Osteocyte (in vitro differentiated cells): ENCODE measurements at regions not wholly inside any gene's neighbourhood (a gene's known extent, or its start where the extent isn't known, plus 50 kb on each side); places are given as distances from the start of the nearest gene placed in this dataset.

Source experiments
- DNase-seq: peaks from one replicate; pipeline ENCODE4 v3.0.0; 2021; ENCODE audit warnings: mixed read lengths; ENCODE audit not compliant: unreplicated experiment; ENCODE audit errors: extremely low spot score
- H3K27ac Mint-ChIP-seq: one replicate; pipeline ENCODE4 v1.8.0; 2021; ENCODE audit warnings: mild to moderate bottlenecking, mixed read lengths; ENCODE audit not compliant: unreplicated experiment
- H3K27me3 Mint-ChIP-seq: one replicate; pipeline ENCODE4 v1.8.0; 2021; ENCODE audit warnings: mixed read lengths; ENCODE audit not compliant: unreplicated experiment
- H3K36me3 Mint-ChIP-seq: one replicate; pipeline ENCODE4 v1.8.0; 2021; ENCODE audit warnings: mixed read lengths; ENCODE audit not compliant: unreplicated experiment
- H3K4me1 Mint-ChIP-seq: one replicate; pipeline ENCODE4 v1.8.0; 2021; ENCODE audit warnings: mixed read lengths; ENCODE audit not compliant: unreplicated experiment
- H3K4me3 Mint-ChIP-seq: one replicate; pipeline ENCODE4 v1.8.0; 2021; ENCODE audit warnings: mild to moderate bottlenecking, moderate library complexity, mixed read lengths; ENCODE audit not compliant: unreplicated experiment
- H3K9me3 Mint-ChIP-seq: one replicate; pipeline ENCODE4 v1.8.0; 2021; ENCODE audit warnings: mixed read lengths; ENCODE audit not compliant: unreplicated experiment
- TF ChIP-seq, protein P1 (sequence below): fragments of 200-600 bp; sonication (generic); IDR thresholded peaks from 2 replicates; pipeline ENCODE4 v1.5.0; 2021; ENCODE audit warnings: antibody characterized with exemption, mild to moderate bottlenecking, moderate library complexity

- no peaks in the 10 kb centered on the region for H3K36me3 Mint-ChIP-seq
- TF ChIP-seq, protein P1, sequence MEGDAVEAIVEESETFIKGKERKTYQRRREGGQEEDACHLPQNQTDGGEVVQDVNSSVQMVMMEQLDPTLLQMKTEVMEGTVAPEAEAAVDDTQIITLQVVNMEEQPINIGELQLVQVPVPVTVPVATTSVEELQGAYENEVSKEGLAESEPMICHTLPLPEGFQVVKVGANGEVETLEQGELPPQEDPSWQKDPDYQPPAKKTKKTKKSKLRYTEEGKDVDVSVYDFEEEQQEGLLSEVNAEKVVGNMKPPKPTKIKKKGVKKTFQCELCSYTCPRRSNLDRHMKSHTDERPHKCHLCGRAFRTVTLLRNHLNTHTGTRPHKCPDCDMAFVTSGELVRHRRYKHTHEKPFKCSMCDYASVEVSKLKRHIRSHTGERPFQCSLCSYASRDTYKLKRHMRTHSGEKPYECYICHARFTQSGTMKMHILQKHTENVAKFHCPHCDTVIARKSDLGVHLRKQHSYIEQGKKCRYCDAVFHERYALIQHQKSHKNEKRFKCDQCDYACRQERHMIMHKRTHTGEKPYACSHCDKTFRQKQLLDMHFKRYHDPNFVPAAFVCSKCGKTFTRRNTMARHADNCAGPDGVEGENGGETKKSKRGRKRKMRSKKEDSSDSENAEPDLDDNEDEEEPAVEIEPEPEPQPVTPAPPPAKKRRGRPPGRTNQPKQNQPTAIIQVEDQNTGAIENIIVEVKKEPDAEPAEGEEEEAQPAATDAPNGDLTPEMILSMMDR: no peak
- H3K27ac Mint-ChIP-seq: no peak overlapping the region
- no peaks in the 10 kb centered on the region for H3K4me1 Mint-ChIP-seq
- H3K27me3 Mint-ChIP-seq: no peaks in the 10 kb centered on the region
- H3K4me3 Mint-ChIP-seq: no peak overlapping the region
- H3K9me3 Mint-ChIP-seq: peaks cover 39% of the 10 kb centered on the region
- no peak for DNase-seq
These were observed 976.4 kb downstream of the VRK1 start for GRCh38 chr14:97773598-97773997.

GRCh38 chr14:97776890-97777558, 979.8 kb downstream of the VRK1 start:
- no peak for DNase-seq
- TF ChIP-seq, protein P1: no peak
- H3K36me3 Mint-ChIP-seq: no peaks in the 10 kb centered on the region
- no peaks in the 10 kb centered on the region for H3K4me1 Mint-ChIP-seq
- no peak overlapping the region for H3K27ac Mint-ChIP-seq
- peaks cover 45% of the 10 kb centered on the region for H3K9me3 Mint-ChIP-seq
- H3K27me3 Mint-ChIP-seq: no peaks in the 10 kb centered on the region
- no peak overlapping the region for H3K4me3 Mint-ChIP-seq

DNA sequence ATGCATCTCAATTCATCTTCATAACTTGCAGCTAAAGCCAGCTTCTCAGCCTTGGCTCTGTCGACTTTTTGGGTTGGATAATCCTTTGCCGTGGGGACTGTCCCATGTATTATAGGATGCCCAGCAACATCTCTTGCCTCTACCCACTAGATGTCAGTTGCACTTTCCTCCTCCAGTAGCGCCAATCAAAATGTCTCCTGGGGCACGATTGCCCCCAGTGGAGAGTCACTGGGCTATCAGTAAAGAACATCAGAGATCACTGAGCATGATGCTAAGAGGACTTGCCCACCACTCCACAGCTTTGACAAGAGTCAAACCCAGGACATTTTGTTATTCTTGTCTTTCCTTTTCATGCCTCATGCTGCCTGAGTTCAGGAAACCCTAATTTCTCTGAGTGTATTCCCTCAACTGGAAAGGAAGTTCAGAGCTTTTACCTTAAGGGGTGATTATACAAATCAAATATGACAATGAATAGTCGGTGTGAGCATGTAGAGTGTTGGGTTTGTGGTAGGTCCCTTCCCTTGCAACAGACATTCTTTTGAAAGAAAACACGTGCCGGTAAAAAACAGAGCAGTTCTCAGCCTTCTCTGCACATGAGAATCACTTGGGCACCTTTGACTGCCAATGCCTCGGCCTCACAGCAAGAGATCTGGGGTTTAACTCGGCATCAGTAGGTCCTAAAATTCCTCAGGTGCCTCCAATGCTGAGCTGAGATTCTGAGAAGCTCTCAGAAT, 980.6 kb downstream of the VRK1 start:
- no peaks in the 10 kb centered on the region for H3K36me3 Mint-ChIP-seq
- TF ChIP-seq, protein P1: no peak
- no peak for DNase-seq
- H3K27me3 Mint-ChIP-seq: no peaks in the 10 kb centered on the region
- H3K4me3 Mint-ChIP-seq: no peak overlapping the region
- no peaks in the 10 kb centered on the region for H3K4me1 Mint-ChIP-seq
- no peak overlapping the region for H3K27ac Mint-ChIP-seq
- peaks cover 44% of the 10 kb centered on the region for H3K9me3 Mint-ChIP-seq

GRCh38 chr14:97779140-97779539, 982.0 kb downstream of the VRK1 start:
- H3K27me3 Mint-ChIP-seq: no peaks in the 10 kb centered on the region
- TF ChIP-seq, protein P1: no peak
- no peak for DNase-seq
- no peaks in the 10 kb centered on the region for H3K36me3 Mint-ChIP-seq
- H3K27ac Mint-ChIP-seq: no peak overlapping the region
- H3K4me3 Mint-ChIP-seq: no peak overlapping the region
- no peaks in the 10 kb centered on the region for H3K4me1 Mint-ChIP-seq
- peaks cover 43% of the 10 kb centered on the region for H3K9me3 Mint-ChIP-seq

GRCh38 chr14:97780804-97781203, 983.6 kb downstream of the VRK1 start:
- H3K9me3 Mint-ChIP-seq: peaks cover 53% of the 10 kb centered on the region
- no peaks in the 10 kb centered on the region for H3K27me3 Mint-ChIP-seq
- no peak overlapping the region for H3K27ac Mint-ChIP-seq
- no peak for DNase-seq
- TF ChIP-seq, protein P1: no peak
- no peaks in the 10 kb centered on the region for H3K36me3 Mint-ChIP-seq
- no peaks in the 10 kb centered on the region for H3K4me1 Mint-ChIP-seq
- H3K4me3 Mint-ChIP-seq: no peak overlapping the region
